ENCODE measurements at regions not wholly inside any gene's neighbourhood (a gene's known extent, or its start where the extent isn't known, plus 50 kb on each side); places are given as distances from the start of the nearest gene placed in this dataset.

- Histone ChIP-seq H3K4me3 (no peak overlapping the region), H3K9me3 (peaks cover 0 to 6% of the 10 kb centered on the region in 2 donors), H3K36me3 (no peaks in the 10 kb centered on the region), H3K27ac (no peak overlapping the region), H3K27me3 (peaks cover 0 to 17% of the 10 kb centered on the region in 2 donors), H3K4me1 (no peaks in the 10 kb centered on the region)
- intact Hi-C loops (cut with DNase I; ENCODE audit: low total_unique reads) = no loop called here
- DNase-seq (ENCODE audit: low spot score in 2 of 2) = no peak
- no peak for TF ChIP-seq CTCF (IDR thresholded peaks at IDR 0.05)
- TF ChIP-seq POLR2A (IDR thresholded peaks at IDR 0.05) = no peak
- no peak for TF ChIP-seq POLR2AphosphoS5 (IDR thresholded peaks at IDR 0.05)
Measured at GRCh38 chr13:112236539-112237197, 139.5 kb upstream of the SPACA7 start.

- Histone ChIP-seq H3K4me3 (no peak overlapping the region), H3K9me3 (peaks cover 0 to 6% of the 10 kb centered on the region in 2 donors), H3K36me3 (no peaks in the 10 kb centered on the region), H3K27me3 (peaks cover 0 to 12% of the 10 kb centered on the region in 2 donors), H3K4me1 (no peaks in the 10 kb centered on the region), H3K27ac (no peak overlapping the region)
- intact Hi-C loops (cut with DNase I; ENCODE audit: low total_unique reads) = no loop called here
- no peak for DNase-seq (ENCODE audit: low spot score in 2 of 2)
- TF ChIP-seq CTCF (IDR thresholded peaks at IDR 0.05) = no peak
- TF ChIP-seq POLR2A (IDR thresholded peaks at IDR 0.05) = no peak
- no peak for TF ChIP-seq POLR2AphosphoS5 (IDR thresholded peaks at IDR 0.05)
Measured at GRCh38 chr13:112238436-112238995, 137.6 kb upstream of the SPACA7 start.

GRCh38 chr13:112240076-112240475 lies 136.1 kb upstream of the SPACA7 start:
- no peak for DNase-seq (ENCODE audit: low spot score in 2 of 2)
- TF ChIP-seq POLR2A (IDR thresholded peaks at IDR 0.05) (no peak), CTCF (IDR thresholded peaks at IDR 0.05) (no peak), POLR2AphosphoS5 (IDR thresholded peaks at IDR 0.05) (no peak)
- intact Hi-C loops (cut with DNase I; ENCODE audit: low total_unique reads) = no loop called here
- Histone ChIP-seq H3K27me3 (peaks cover 0 to 7% of the 10 kb centered on the region in 2 donors), H3K36me3 (no peaks in the 10 kb centered on the region), H3K27ac (no peak overlapping the region), H3K4me3 (no peak overlapping the region), H3K9me3 (peaks cover 0 to 6% of the 10 kb centered on the region in 2 donors), H3K4me1 (no peaks in the 10 kb centered on the region)

GRCh38 chr13:112241288-112241687 lies 134.9 kb upstream of the SPACA7 start:
- DNase-seq (ENCODE audit: low spot score in 2 of 2) = no peak
- TF ChIP-seq CTCF (IDR thresholded peaks at IDR 0.05) (no peak), POLR2A (IDR thresholded peaks at IDR 0.05) (no peak), POLR2AphosphoS5 (IDR thresholded peaks at IDR 0.05) (no peak)
- H3K27ac ChIP-seq = no peak overlapping the region
- peaks cover 0 to 9% of the 10 kb centered on the region in 2 donors for H3K27me3 ChIP-seq
- no peak overlapping the region for H3K4me3 ChIP-seq
- no peaks in the 10 kb centered on the region for H3K36me3 ChIP-seq
- H3K9me3 ChIP-seq = peaks cover 0 to 6% of the 10 kb centered on the region in 2 donors
- no peaks in the 10 kb centered on the region for H3K4me1 ChIP-seq
- intact Hi-C loops (cut with DNase I; ENCODE audit: low total_unique reads) = no loop called here

- DNase-seq (ENCODE audit: low spot score in 2 of 2) = no peak
- Histone ChIP-seq H3K4me3 (no peak overlapping the region), H3K9me3 (peaks cover 0 to 6% of the 10 kb centered on the region in 2 donors), H3K27ac (no peak overlapping the region), H3K36me3 (no peaks in the 10 kb centered on the region), H3K4me1 (no peaks in the 10 kb centered on the region), H3K27me3 (peaks cover 0 to 10% of the 10 kb centered on the region in 2 donors)
- intact Hi-C loops (cut with DNase I; ENCODE audit: low total_unique reads) = no loop called here
- TF ChIP-seq POLR2A (IDR thresholded peaks at IDR 0.05) (no peak), POLR2AphosphoS5 (IDR thresholded peaks at IDR 0.05) (no peak)
Measured at GRCh38 chr13:112242777-112243176, 133.4 kb upstream of the SPACA7 start.
